Astrocyte of the spinal cord (primary cell): ENCODE measurements at regions not wholly inside any gene's neighbourhood (a gene's known extent, or its start where the extent isn't known, plus 50 kb on each side); places are given as distances from the start of the nearest gene placed in this dataset.

Experiments used
- DNase-seq: peaks from one replicate; pipeline ENCODE4 v3.0.0; 2011; ENCODE audit warnings: low read depth, low spot score
- H3K4me3 ChIP-seq: 2 replicates; pipeline ENCODE4 v1.5.1; 2011; ENCODE audit warnings: low read depth, mild to moderate bottlenecking, low read length, moderate library complexity
- CTCF ChIP-seq: IDR thresholded peaks from 2 replicates; pipeline ENCODE4 v1.5.1; 2012; ENCODE audit warnings: low read depth, mild to moderate bottlenecking, low read length, inconsistent platforms
- in situ Hi-C: cut with HindIII; loops from 2 replicates; pipeline ENCODE4 v1.10.0; 2017; ENCODE audit warnings: low sequenced_read_pairs

- in situ Hi-C loops: no loop called here
- DNase-seq: peak; percentile 90
- TF ChIP-seq CTCF: no peak
- H3K4me3 ChIP-seq: no peak overlapping the region
Observed at GRCh38 chr2:37590119-37590571, 81.3 kb downstream of the CDC42EP3 start.
